Vagina (tissue), 2 donors: ENCODE measurements at regions not wholly inside any gene's neighbourhood (a gene's known extent, or its start where the extent isn't known, plus 50 kb on each side); places are given as distances from the start of the nearest gene placed in this dataset.

Experiments
- DNase-seq, 2 donors: peaks; one replicate each; pipeline ENCODE4 v3.0.0-alpha.2; 2017; ENCODE audit errors: extremely low spot score in 2 of 2
- H3K27ac ChIP-seq: fragments of 200-600 bp; sonication (generic); one replicate; pipeline ENCODE4 v1.5.1; 2019
- H3K27me3 ChIP-seq: fragments of 200-600 bp; sonication (generic); one replicate; pipeline ENCODE4 v1.5.1; 2019
- H3K36me3 ChIP-seq, 2 donors: fragments of 200-600 bp; sonication (generic); one replicate each; pipeline ENCODE4 v1.5.1; 2017 to 2019
- H3K4me1 ChIP-seq: fragments of 200-600 bp; sonication (generic); one replicate; pipeline ENCODE4 v1.5.1; 2019
- H3K4me3 ChIP-seq, 2 donors: fragments of 200-600 bp; sonication (generic); 1 replicate in 1 of 2; 2 replicates in 1 of 2; pipeline ENCODE4 v1.5.1; 2016 to 2019
- H3K9me3 ChIP-seq: fragments of 200-600 bp; sonication (generic); one replicate; pipeline ENCODE4 v1.5.1; 2019
- CTCF ChIP-seq, 3 experiments: fragments of 450-650 bp in 2 of 3; fragments of 200-600 bp in 1 of 3; sonication (generic) in 1 of 3; IDR thresholded peaks; one replicate each; pipeline ENCODE4 v1.5.1; 2017 to 2019; ENCODE audit warnings: antibody characterized with exemption in 3 of 3, mild to moderate bottlenecking in 2 of 3, moderate library complexity in 2 of 3
- POLR2A ChIP-seq, 2 donors: fragments of 450-650 bp; IDR thresholded peaks; one replicate each; pipeline ENCODE4 v1.6.1; 2017; ENCODE audit warnings: antibody characterized with exemption in 2 of 2, mild to moderate bottlenecking in 2 of 2, moderate library complexity in 2 of 2
- POLR2AphosphoS5 ChIP-seq, 2 donors: sonication (generic); formaldehyde crosslinking; IDR thresholded peaks; one replicate each; pipeline ENCODE4 v1.9.0; 2017; ENCODE audit warnings: antibody characterized with exemption in 2 of 2, mild to moderate bottlenecking in 2 of 2, low read depth in 1 of 2; ENCODE audit not compliant: insufficient read depth in 1 of 2
- intact Hi-C: fragments of 100-400 bp; cut with DNase I; formaldehyde crosslinking; loops from one replicate; pipeline ENCODE4 v1.15.1; 2023

- no peak for DNase-seq
- intact Hi-C loops, result no loop called here
- Histone ChIP-seq H3K4me3 (no peak overlapping the region), H3K27ac (no peak overlapping the region), H3K27me3 (no peaks in the 10 kb centered on the region), H3K9me3 (no peaks in the 10 kb centered on the region), H3K36me3 (no peaks in the 10 kb centered on the region), H3K4me1 (no peaks in the 10 kb centered on the region)
- TF ChIP-seq POLR2AphosphoS5 (IDR thresholded peaks at IDR 0.05; ENCODE audit: insufficient read depth in 1 of 2, low read depth in 1 of 2) (no peak), POLR2A (IDR thresholded peaks at IDR 0.05) (no peak), CTCF (IDR thresholded peaks at IDR 0.05) (no peak)
Observed at GRCh38 chr7:34220506-34221185, 315.3 kb downstream of the BMPER start.

- intact Hi-C loops, result no loop called here
- Histone ChIP-seq H3K4me1 (no peaks in the 10 kb centered on the region), H3K4me3 (no peak overlapping the region), H3K36me3 (no peaks in the 10 kb centered on the region), H3K9me3 (no peaks in the 10 kb centered on the region), H3K27me3 (no peaks in the 10 kb centered on the region), H3K27ac (no peak overlapping the region)
- no peak for DNase-seq
- TF ChIP-seq CTCF (IDR thresholded peaks at IDR 0.05), result no peak
- TF ChIP-seq POLR2AphosphoS5 (IDR thresholded peaks at IDR 0.05; ENCODE audit: insufficient read depth in 1 of 2, low read depth in 1 of 2), result no peak
- TF ChIP-seq POLR2A (IDR thresholded peaks at IDR 0.05), result no peak
Observed at GRCh38 chr7:34222316-34222715, 317.0 kb downstream of the BMPER start.

GRCh38 chr7:34222722-34223121 is 317.4 kb downstream of the BMPER start:
- intact Hi-C loops, result no loop called here
- no peaks in the 10 kb centered on the region for H3K27me3 ChIP-seq
- no peak overlapping the region for H3K4me3 ChIP-seq
- H3K4me1 ChIP-seq, result no peaks in the 10 kb centered on the region
- H3K27ac ChIP-seq, result no peak overlapping the region
- no peak for DNase-seq
- H3K9me3 ChIP-seq, result no peaks in the 10 kb centered on the region
- H3K36me3 ChIP-seq, result no peaks in the 10 kb centered on the region
- TF ChIP-seq CTCF (IDR thresholded peaks at IDR 0.05) (no peak), POLR2AphosphoS5 (IDR thresholded peaks at IDR 0.05; ENCODE audit: insufficient read depth in 1 of 2, low read depth in 1 of 2) (no peak), POLR2A (IDR thresholded peaks at IDR 0.05) (no peak)

- intact Hi-C loops, result no loop called here
- H3K9me3 ChIP-seq, result no peaks in the 10 kb centered on the region
- H3K4me1 ChIP-seq, result no peaks in the 10 kb centered on the region
- TF ChIP-seq POLR2AphosphoS5 (IDR thresholded peaks at IDR 0.05; ENCODE audit: insufficient read depth in 1 of 2, low read depth in 1 of 2) (no peak), POLR2A (IDR thresholded peaks at IDR 0.05) (no peak), CTCF (IDR thresholded peaks at IDR 0.05) (no peak)
- H3K27me3 ChIP-seq, result no peaks in the 10 kb centered on the region
- no peak overlapping the region for H3K27ac ChIP-seq
- H3K4me3 ChIP-seq, result no peak overlapping the region
- H3K36me3 ChIP-seq, result no peaks in the 10 kb centered on the region
- DNase-seq, result no peak
Observed at GRCh38 chr7:34224281-34224680, 318.9 kb downstream of the BMPER start.

- no peaks in the 10 kb centered on the region for H3K9me3 ChIP-seq
- H3K4me1 ChIP-seq, result no peaks in the 10 kb centered on the region
- no peak overlapping the region for H3K27ac ChIP-seq
- H3K36me3 ChIP-seq, result no peaks in the 10 kb centered on the region
- intact Hi-C loops, result no loop called here
- no peak for DNase-seq
- no peaks in the 10 kb centered on the region for H3K27me3 ChIP-seq
- no peak for TF ChIP-seq CTCF (IDR thresholded peaks at IDR 0.05)
- TF ChIP-seq POLR2AphosphoS5 (IDR thresholded peaks at IDR 0.05; ENCODE audit: insufficient read depth in 1 of 2, low read depth in 1 of 2), result no peak
- TF ChIP-seq POLR2A (IDR thresholded peaks at IDR 0.05), result no peak
- H3K4me3 ChIP-seq, result no peak overlapping the region
Observed at GRCh38 chr7:34225193-34225592, 319.9 kb downstream of the BMPER start.
